Gastroesophageal sphincter (tissue), 4 donors: ENCODE measurements at regions not wholly inside any gene's neighbourhood (a gene's known extent, or its start where the extent isn't known, plus 50 kb on each side); places are given as distances from the start of the nearest gene placed in this dataset.

Source experiments
- ATAC-seq: fragments of 150-250 bp; one replicate; pipeline ENCODE4 v1.9.1; 2016; ENCODE audit warnings: mild to moderate bottlenecking, moderate library complexity
- H3K27ac ChIP-seq, 4 donors: fragments of 200-600 bp; sonication (generic) in 3 of 4; 1 replicate in 3 of 4; 2 replicates in 1 of 4; pipeline ENCODE4 v1.5.1; 2016 to 2019
- H3K27me3 ChIP-seq: fragments of 200-600 bp; sonication (generic); one replicate; pipeline ENCODE4 v1.5.1; 2019
- H3K36me3 ChIP-seq, 2 donors: fragments of 200-600 bp; sonication (generic); one replicate each; pipeline ENCODE4 v1.5.1; 2019; ENCODE audit warnings: control low read depth in 1 of 2
- H3K4me1 ChIP-seq, 3 donors: fragments of 200-600 bp; sonication (generic); 1 replicate in 2 of 3; 2 replicates in 1 of 3; pipeline ENCODE4 v1.5.1; 2016 to 2019; ENCODE audit warnings: control low read depth in 2 of 3
- H3K4me3 ChIP-seq, 2 donors: fragments of 200-600 bp; sonication (generic); one replicate each; pipeline ENCODE4 v1.5.1; 2019; ENCODE audit warnings: mild to moderate bottlenecking in 1 of 2, moderate library complexity in 1 of 2
- H3K9me3 ChIP-seq, 3 donors: fragments of 200-600 bp; sonication (generic); one replicate each; pipeline ENCODE4 v1.5.1; 2017 to 2019; ENCODE audit warnings: control low read depth in 2 of 3
- EP300 ChIP-seq: sonication (generic); formaldehyde crosslinking; IDR thresholded peaks from one replicate; pipeline ENCODE4 v1.6.1; 2017; ENCODE audit warnings: antibody characterized with exemption, mild to moderate bottlenecking
- POLR2A ChIP-seq, 2 donors: fragments of 450-650 bp; IDR thresholded peaks; one replicate each; pipeline ENCODE4 v1.6.1; 2017; ENCODE audit warnings: antibody characterized with exemption in 2 of 2, mild to moderate bottlenecking in 2 of 2, moderate library complexity in 1 of 2
- POLR2AphosphoS5 ChIP-seq: sonication (generic); formaldehyde crosslinking; IDR thresholded peaks from one replicate; pipeline ENCODE4 v1.6.1; 2017; ENCODE audit warnings: antibody characterized with exemption
- WGBS, 2 donors: methylation state at CpG; one replicate each; pipeline ENCODE4 v1.1.5; 2018; ENCODE audit warnings: low coverage in 1 of 2; 5-methylcytosine and 5-hydroxymethylcytosine counted together
- TF ChIP-seq, protein P1 (sequence below), 4 experiments: fragments of 200-600 bp in 2 of 4; fragments of 450-650 bp in 2 of 4; sonication (generic) in 1 of 4; IDR thresholded peaks; one replicate each; pipeline ENCODE4 v1.5.1; 2017 to 2019; ENCODE audit warnings: antibody characterized with exemption in 4 of 4, mild to moderate bottlenecking in 2 of 4, moderate library complexity in 2 of 4

DNA sequence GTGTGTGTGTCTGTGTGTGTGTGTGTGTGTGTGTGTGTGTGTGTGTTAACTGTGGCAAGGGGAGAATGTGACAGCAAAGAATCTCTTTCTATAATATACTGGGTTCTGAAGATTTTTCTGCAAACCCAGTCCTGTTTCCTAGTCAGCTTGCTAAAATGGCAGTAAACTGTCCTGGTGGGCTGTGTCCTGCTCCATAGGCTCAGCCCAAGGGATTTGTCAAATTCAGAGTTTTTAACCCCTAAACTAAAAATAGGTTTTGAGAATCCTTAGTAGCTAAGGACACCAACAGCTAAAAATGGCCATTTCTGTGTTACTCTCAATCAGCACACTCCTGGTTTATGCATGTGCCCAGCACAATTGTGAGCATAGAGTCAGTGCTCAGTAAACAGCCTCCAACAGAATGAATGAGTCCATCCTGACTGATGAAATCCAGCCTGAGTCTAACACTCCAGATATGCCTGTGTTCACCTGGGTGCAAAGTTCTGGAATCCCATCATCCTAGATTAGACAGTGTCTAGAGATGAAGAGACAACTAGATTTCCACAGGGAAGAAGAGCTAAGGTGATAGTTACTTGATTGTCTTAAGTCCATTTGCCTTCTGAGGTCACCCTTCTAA is 192.6 kb downstream of the TTC6 start:
- Histone ChIP-seq H3K27me3 (no peaks in the 10 kb centered on the region), H3K4me1 (no peaks in the 10 kb centered on the region), H3K4me3 (no peak overlapping the region), H3K27ac (no peak overlapping the region), H3K9me3 (peaks cover 0 to 7% (median 0%) of the 10 kb centered on the region in 3 donors), H3K36me3 (no peaks in the 10 kb centered on the region)
- TF ChIP-seq POLR2AphosphoS5 (no peak), POLR2A (IDR thresholded peaks at IDR 0.05) (no peak), EP300 (no peak)
- TF ChIP-seq, protein P1, sequence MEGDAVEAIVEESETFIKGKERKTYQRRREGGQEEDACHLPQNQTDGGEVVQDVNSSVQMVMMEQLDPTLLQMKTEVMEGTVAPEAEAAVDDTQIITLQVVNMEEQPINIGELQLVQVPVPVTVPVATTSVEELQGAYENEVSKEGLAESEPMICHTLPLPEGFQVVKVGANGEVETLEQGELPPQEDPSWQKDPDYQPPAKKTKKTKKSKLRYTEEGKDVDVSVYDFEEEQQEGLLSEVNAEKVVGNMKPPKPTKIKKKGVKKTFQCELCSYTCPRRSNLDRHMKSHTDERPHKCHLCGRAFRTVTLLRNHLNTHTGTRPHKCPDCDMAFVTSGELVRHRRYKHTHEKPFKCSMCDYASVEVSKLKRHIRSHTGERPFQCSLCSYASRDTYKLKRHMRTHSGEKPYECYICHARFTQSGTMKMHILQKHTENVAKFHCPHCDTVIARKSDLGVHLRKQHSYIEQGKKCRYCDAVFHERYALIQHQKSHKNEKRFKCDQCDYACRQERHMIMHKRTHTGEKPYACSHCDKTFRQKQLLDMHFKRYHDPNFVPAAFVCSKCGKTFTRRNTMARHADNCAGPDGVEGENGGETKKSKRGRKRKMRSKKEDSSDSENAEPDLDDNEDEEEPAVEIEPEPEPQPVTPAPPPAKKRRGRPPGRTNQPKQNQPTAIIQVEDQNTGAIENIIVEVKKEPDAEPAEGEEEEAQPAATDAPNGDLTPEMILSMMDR (IDR thresholded peaks at IDR 0.05): no peak
- no peak for ATAC-seq

GRCh38 chr14:37791384-37792036 is 196.1 kb downstream of the TTC6 start:
- ATAC-seq: no peak
- no peak overlapping the region for H3K27ac ChIP-seq
- no peaks in the 10 kb centered on the region for H3K36me3 ChIP-seq
- no peaks in the 10 kb centered on the region for H3K9me3 ChIP-seq
- H3K4me1 ChIP-seq: no peaks in the 10 kb centered on the region
- H3K4me3 ChIP-seq: no peak overlapping the region
- no peaks in the 10 kb centered on the region for H3K27me3 ChIP-seq
- whole genome bisulfite sequencing, 2 donors: 57 to 60% methylated on average over 3 of the region's 3 CpGs
- TF ChIP-seq, protein P1 (IDR thresholded peaks at IDR 0.05): no peak
- TF ChIP-seq POLR2AphosphoS5: no peak
- no peak for TF ChIP-seq EP300
- TF ChIP-seq POLR2A (IDR thresholded peaks at IDR 0.05): no peak

DNA sequence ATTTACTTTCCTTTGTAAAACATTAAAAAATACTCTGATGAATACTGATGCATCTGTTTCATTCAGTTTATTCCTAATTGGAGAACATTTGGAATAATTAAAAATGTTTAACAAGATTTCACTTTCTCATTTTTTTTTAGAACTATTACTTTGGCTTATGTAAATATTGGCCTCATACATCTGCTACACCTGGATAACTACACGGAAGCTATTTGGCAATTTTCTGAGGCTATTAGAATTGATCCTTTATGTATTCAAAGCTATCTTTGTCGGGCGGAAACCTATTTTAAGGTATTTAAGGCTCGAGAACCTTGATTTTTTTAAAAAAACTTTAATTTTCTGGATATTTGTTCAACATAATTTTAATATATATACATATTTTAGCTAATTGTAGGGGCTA is 196.7 kb downstream of the TTC6 start:
- 68 to 71% methylated on average over 4 of the region's 4 CpGs for WGBS, 2 donors
- no peaks in the 10 kb centered on the region for H3K36me3 ChIP-seq
- ATAC-seq: no peak

GRCh38 chr14:37796703-37797416 is 201.4 kb downstream of the TTC6 start:
- Histone ChIP-seq H3K9me3 (no peaks in the 10 kb centered on the region), H3K36me3 (no peaks in the 10 kb centered on the region), H3K27ac (no peak overlapping the region), H3K4me3 (no peak overlapping the region), H3K27me3 (no peaks in the 10 kb centered on the region), H3K4me1 (no peaks in the 10 kb centered on the region)
- 68 to 88% methylated on average over 4 of the region's 4 CpGs for WGBS, 2 donors
- no peak for TF ChIP-seq POLR2AphosphoS5
- no peak for TF ChIP-seq EP300
- TF ChIP-seq, protein P1 (IDR thresholded peaks at IDR 0.05): no peak
- TF ChIP-seq POLR2A (IDR thresholded peaks at IDR 0.05): no peak
- ATAC-seq: no peak

More for the DNA sequence above, 196.7 kb downstream of the TTC6 start:
- Histone ChIP-seq H3K27me3 (no peaks in the 10 kb centered on the region), H3K9me3 (no peaks in the 10 kb centered on the region), H3K4me1 (no peaks in the 10 kb centered on the region), H3K4me3 (no peak overlapping the region), H3K27ac (no peak overlapping the region)
- TF ChIP-seq EP300: no peak
- TF ChIP-seq POLR2AphosphoS5: no peak
- TF ChIP-seq, protein P1 (IDR thresholded peaks at IDR 0.05): no peak
- no peak for TF ChIP-seq POLR2A (IDR thresholded peaks at IDR 0.05)
